ENCODE measurements at regions not wholly inside any gene's neighbourhood (a gene's known extent, or its start where the extent isn't known, plus 50 kb on each side); places are given as distances from the start of the nearest gene placed in this dataset.

DNA sequence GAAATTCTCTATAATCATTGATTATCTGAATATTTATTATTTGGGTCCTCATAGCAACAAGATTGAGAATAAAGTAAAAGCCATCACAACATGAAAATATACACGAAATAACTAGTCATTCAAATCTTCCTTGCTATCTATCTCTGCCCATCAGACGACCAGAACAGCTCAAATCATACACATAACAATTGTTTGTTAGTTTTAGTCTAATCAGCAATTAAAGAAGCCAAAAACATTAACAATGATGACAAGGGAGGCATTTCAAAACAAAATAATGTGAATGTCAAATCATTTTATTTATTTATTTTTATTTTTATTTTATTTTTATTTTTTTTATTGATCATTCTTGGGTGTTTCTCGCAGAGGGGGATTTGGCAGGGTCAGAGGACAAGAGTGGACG is 106.0 kb upstream of the BNC2 start:
- Histone ChIP-seq H3K36me3 (no peaks in the 10 kb centered on the region), H3K9me3 (no peaks in the 10 kb centered on the region), H3K4me1 (no peaks in the 10 kb centered on the region), H3K4me3 (no peak overlapping the region), H3K27me3 (no peaks in the 10 kb centered on the region), H3K27ac (no peak overlapping the region)
- TF ChIP-seq, protein P1, sequence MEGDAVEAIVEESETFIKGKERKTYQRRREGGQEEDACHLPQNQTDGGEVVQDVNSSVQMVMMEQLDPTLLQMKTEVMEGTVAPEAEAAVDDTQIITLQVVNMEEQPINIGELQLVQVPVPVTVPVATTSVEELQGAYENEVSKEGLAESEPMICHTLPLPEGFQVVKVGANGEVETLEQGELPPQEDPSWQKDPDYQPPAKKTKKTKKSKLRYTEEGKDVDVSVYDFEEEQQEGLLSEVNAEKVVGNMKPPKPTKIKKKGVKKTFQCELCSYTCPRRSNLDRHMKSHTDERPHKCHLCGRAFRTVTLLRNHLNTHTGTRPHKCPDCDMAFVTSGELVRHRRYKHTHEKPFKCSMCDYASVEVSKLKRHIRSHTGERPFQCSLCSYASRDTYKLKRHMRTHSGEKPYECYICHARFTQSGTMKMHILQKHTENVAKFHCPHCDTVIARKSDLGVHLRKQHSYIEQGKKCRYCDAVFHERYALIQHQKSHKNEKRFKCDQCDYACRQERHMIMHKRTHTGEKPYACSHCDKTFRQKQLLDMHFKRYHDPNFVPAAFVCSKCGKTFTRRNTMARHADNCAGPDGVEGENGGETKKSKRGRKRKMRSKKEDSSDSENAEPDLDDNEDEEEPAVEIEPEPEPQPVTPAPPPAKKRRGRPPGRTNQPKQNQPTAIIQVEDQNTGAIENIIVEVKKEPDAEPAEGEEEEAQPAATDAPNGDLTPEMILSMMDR (IDR thresholded peaks at IDR 0.05) = no peak
- DNase-seq = no peak
- intact Hi-C loops (cut with DNase I; ENCODE audit: low total_unique reads) = no loop called here

GRCh38 chr9:16974436-16974835 is 104.0 kb upstream of the BNC2 start:
- no peak for DNase-seq
- intact Hi-C loops (cut with DNase I; ENCODE audit: low total_unique reads) = no loop called here
- Histone ChIP-seq H3K27ac (no peak overlapping the region), H3K4me3 (no peak overlapping the region), H3K9me3 (no peaks in the 10 kb centered on the region), H3K4me1 (no peaks in the 10 kb centered on the region), H3K36me3 (no peaks in the 10 kb centered on the region), H3K27me3 (no peaks in the 10 kb centered on the region)
- TF ChIP-seq, protein P1 (IDR thresholded peaks at IDR 0.05) = no peak

- no peaks in the 10 kb centered on the region for H3K27me3 ChIP-seq
- intact Hi-C loops (cut with DNase I; ENCODE audit: low total_unique reads) = no loop called here
- TF ChIP-seq, protein P1 (IDR thresholded peaks at IDR 0.05) = no peak
- H3K27ac ChIP-seq = no peak overlapping the region
- H3K36me3 ChIP-seq = no peaks in the 10 kb centered on the region
- no peaks in the 10 kb centered on the region for H3K9me3 ChIP-seq
- H3K4me1 ChIP-seq = no peaks in the 10 kb centered on the region
- no peak overlapping the region for H3K4me3 ChIP-seq
- DNase-seq = no peak
Measured at GRCh38 chr9:16970321-16970720, 99.9 kb upstream of the BNC2 start.

DNA sequence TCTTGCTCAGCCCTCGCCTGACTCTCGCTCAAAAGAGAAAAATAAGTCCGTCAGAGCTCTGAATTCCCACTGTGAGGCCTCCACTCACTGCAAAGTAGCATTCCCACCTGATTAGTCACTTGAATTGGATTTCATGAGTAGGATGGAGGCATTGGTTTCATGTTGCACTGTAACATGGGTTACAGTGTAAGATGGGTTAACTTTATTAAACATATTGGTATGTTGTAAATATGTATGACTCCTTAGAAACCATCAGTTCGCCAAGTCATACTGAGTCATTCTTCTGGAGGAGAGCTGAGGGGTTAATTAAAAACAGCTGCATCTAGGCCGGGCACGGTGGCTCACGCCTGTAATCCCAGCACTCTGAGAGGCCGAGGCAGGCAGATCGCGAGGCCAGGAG is 93.8 kb upstream of the BNC2 start:
- intact Hi-C loops (cut with DNase I; ENCODE audit: low total_unique reads) = no loop called here
- H3K4me3 ChIP-seq = no peak overlapping the region
- H3K4me1 ChIP-seq = no peaks in the 10 kb centered on the region
- H3K27ac ChIP-seq = no peak overlapping the region
- H3K9me3 ChIP-seq = no peaks in the 10 kb centered on the region
- no peaks in the 10 kb centered on the region for H3K36me3 ChIP-seq
- H3K27me3 ChIP-seq = no peaks in the 10 kb centered on the region
- TF ChIP-seq, protein P1 (IDR thresholded peaks at IDR 0.05) = no peak
- DNase-seq = no peak

DNA sequence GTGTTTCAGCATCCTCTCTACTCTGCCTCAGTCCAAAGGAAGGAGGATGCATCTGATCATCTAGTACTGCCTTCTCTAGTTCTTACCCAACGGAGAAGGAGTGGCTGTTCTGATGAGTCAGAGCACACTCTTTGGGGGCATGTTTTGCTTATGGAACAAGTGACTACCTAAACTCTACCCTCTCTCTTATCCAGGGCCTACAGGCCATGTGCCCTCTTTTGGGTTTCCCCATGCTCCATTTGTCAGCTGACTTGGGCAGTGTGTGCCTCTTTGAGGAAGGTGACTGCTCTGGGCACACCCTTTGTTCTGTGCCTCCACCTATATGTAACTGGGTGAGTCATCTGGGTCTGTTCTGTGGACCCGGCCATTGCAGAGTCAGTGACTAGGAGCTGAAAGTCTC is 89.6 kb upstream of the BNC2 start:
- no peak for DNase-seq
- Histone ChIP-seq H3K4me1 (no peaks in the 10 kb centered on the region), H3K9me3 (no peaks in the 10 kb centered on the region), H3K27ac (no peak overlapping the region), H3K27me3 (no peaks in the 10 kb centered on the region), H3K36me3 (no peaks in the 10 kb centered on the region), H3K4me3 (no peak overlapping the region)
- intact Hi-C loops (cut with DNase I; ENCODE audit: low total_unique reads) = no loop called here
- TF ChIP-seq, protein P1 (IDR thresholded peaks at IDR 0.05) = no peak

DNA sequence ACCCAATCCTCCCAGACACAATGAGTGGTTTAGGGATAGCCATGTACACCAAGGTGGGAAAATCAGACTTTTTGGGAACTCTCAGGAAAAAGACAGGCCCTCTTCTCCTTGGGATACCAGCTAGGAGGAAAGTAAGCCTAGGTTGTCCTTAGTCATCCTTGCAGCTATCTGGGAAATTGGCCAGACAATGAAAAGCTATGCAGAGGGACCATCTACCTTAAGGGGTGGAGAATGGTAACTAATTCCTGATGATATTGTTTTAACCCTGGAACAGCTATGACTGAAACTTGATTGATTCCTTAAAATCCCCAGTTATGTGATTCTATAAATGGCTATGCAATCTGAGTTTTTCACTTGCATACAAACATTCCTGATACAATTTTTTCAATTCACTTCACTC is 88.9 kb upstream of the BNC2 start:
- TF ChIP-seq, protein P1 (IDR thresholded peaks at IDR 0.05) = no peak
- Histone ChIP-seq H3K9me3 (no peaks in the 10 kb centered on the region), H3K27ac (no peak overlapping the region), H3K27me3 (no peaks in the 10 kb centered on the region), H3K4me3 (no peak overlapping the region), H3K4me1 (no peaks in the 10 kb centered on the region), H3K36me3 (no peaks in the 10 kb centered on the region)
- intact Hi-C loops (cut with DNase I; ENCODE audit: low total_unique reads) = no loop called here
- no peak for DNase-seq
